ENCODE measurements at regions not wholly inside any gene's neighbourhood (a gene's known extent, or its start where the extent isn't known, plus 50 kb on each side); places are given as distances from the start of the nearest gene placed in this dataset.
A peak's percentile ranks its signal among the peaks of the same experiment; 100 is the strongest.

GRCh38 chr13:64551755-64552154, 2678.4 kb downstream of the PCDH9 start:
- 0 out of 3 replicates have a peak, but pooled peaks have one; percentile 21 for ATAC-seq
- TF ChIP-seq ISL1 (CRISPR knock-in tag; IDR thresholded peaks at IDR 0.05) = 0 out of 2 replicates have a peak, but pooled peaks have one; percentile 13
- TF ChIP-seq ARNTL (CRISPR knock-in tag; IDR thresholded peaks at IDR 0.05; ENCODE audit: borderline replicate concordance, low read depth) = no peak
- no peak for TF ChIP-seq RARB (CRISPR knock-in tag; IDR thresholded peaks at IDR 0.05)

DNA sequence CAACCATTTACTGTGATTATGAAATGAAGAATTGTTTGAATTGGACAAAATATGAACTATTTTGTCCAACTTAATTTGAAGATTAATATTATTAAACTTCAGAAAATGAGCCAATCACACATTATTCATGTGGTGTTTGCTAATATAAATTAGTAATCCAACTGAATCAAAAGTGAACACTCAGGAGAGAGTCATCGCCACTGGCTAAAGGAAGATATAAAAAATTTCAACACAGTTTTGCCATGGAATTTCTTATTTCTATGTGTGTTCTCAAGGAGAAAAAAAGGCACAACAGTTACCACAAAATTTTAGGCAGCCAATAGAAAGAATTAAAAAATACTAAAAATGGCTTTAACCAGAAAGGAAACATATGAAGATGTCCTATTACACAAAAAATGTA, 2683.8 kb downstream of the PCDH9 start:
- no peak for ATAC-seq
- TF ChIP-seq TCF4 (CRISPR knock-in tag; IDR thresholded peaks at IDR 0.05; ENCODE audit: borderline replicate concordance) = no peak
- TF ChIP-seq POU6F1 (CRISPR knock-in tag; IDR thresholded peaks at IDR 0.05; ENCODE audit: borderline replicate concordance, low read depth) = no peak
- TF ChIP-seq ZNF8 (CRISPR knock-in tag; IDR thresholded peaks at IDR 0.05) = no peak
- TF ChIP-seq ZC3H10 (CRISPR knock-in tag; IDR thresholded peaks at IDR 0.05) = no peak
- no peak for TF ChIP-seq ESRRG (CRISPR knock-in tag; IDR thresholded peaks at IDR 0.05)
- TF ChIP-seq SNAI2 (CRISPR knock-in tag; IDR thresholded peaks at IDR 0.05) = no peak
- TF ChIP-seq CSRNP3 (CRISPR knock-in tag; IDR thresholded peaks at IDR 0.05) = no peak
- TF ChIP-seq ARNTL (CRISPR knock-in tag; IDR thresholded peaks at IDR 0.05; ENCODE audit: borderline replicate concordance, low read depth) = no peak

DNA sequence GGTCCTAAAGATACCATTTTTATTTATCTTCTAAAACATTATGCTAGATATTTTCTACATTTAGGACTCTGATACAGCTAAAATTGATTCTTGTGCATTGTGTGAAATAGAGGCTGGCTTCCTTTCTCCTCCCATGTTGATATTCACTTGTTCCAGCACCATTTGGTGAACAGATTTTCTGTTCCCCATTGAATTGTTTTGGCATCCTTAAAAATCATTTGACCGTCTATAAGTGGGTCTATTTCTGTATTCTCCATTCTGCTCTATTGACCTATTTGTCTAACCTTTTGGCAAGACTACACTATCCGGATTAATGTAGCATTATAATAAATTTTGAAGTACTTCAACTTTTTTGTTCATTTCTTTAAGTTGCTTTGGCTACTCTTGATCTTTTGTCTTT, 2689.2 kb downstream of the PCDH9 start:
- ATAC-seq = no peak
- TF ChIP-seq TCF4 (CRISPR knock-in tag; IDR thresholded peaks at IDR 0.05; ENCODE audit: borderline replicate concordance) (no peak), CSRNP3 (CRISPR knock-in tag; IDR thresholded peaks at IDR 0.05) (no peak), SNAI2 (CRISPR knock-in tag; IDR thresholded peaks at IDR 0.05) (no peak), ARNTL (CRISPR knock-in tag; IDR thresholded peaks at IDR 0.05; ENCODE audit: borderline replicate concordance, low read depth) (no peak), ZNF8 (CRISPR knock-in tag; IDR thresholded peaks at IDR 0.05) (no peak), ZNF565 (CRISPR knock-in tag; conservative IDR thresholded peaks at IDR 0.05; ENCODE audit: low read depth) (no peak)
- TF ChIP-seq, protein P1, sequence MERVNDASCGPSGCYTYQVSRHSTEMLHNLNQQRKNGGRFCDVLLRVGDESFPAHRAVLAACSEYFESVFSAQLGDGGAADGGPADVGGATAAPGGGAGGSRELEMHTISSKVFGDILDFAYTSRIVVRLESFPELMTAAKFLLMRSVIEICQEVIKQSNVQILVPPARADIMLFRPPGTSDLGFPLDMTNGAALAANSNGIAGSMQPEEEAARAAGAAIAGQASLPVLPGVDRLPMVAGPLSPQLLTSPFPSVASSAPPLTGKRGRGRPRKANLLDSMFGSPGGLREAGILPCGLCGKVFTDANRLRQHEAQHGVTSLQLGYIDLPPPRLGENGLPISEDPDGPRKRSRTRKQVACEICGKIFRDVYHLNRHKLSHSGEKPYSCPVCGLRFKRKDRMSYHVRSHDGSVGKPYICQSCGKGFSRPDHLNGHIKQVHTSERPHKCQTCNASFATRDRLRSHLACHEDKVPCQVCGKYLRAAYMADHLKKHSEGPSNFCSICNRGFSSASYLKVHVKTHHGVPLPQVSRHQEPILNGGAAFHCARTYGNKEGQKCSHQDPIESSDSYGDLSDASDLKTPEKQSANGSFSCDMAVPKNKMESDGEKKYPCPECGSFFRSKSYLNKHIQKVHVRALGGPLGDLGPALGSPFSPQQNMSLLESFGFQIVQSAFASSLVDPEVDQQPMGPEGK (CRISPR knock-in tag; IDR thresholded peaks at IDR 0.05; ENCODE audit: borderline replicate concordance) = no peak

DNA sequence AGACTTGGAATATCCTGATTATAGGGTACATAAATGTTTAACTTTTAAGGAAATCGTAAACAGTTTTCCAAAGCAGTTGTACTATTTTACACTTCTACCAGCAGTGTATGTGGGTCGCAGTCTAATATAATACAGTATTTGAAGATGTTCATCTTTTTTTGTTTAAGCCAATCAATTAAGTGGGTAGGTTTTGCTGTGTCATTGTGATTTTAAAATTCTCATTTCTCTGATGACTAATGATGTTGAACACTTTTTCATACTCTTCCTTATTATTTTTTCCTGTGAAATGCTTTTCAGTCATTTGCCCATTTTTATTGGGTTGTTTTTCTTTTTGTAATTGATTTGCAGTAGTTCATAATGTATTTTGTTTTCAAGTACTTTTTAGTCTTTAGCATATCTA, 2689.7 kb downstream of the PCDH9 start:
- ATAC-seq = no peak
- TF ChIP-seq ARNTL (CRISPR knock-in tag; IDR thresholded peaks at IDR 0.05; ENCODE audit: borderline replicate concordance, low read depth) (no peak), TOX (CRISPR knock-in tag; IDR thresholded peaks at IDR 0.05; ENCODE audit: borderline replicate concordance) (no peak), ESRRG (CRISPR knock-in tag; IDR thresholded peaks at IDR 0.05) (no peak), GLIS3 (CRISPR knock-in tag; IDR thresholded peaks at IDR 0.05) (no peak), RARB (CRISPR knock-in tag; IDR thresholded peaks at IDR 0.05) (no peak), ZFP30 (CRISPR knock-in tag; IDR thresholded peaks at IDR 0.05) (no peak), SNAI2 (CRISPR knock-in tag; IDR thresholded peaks at IDR 0.05) (no peak)
- TF ChIP-seq, protein P1 (CRISPR knock-in tag; IDR thresholded peaks at IDR 0.05; ENCODE audit: borderline replicate concordance) = no peak

GRCh38 chr13:64538711-64539110, 2691.4 kb downstream of the PCDH9 start:
- ATAC-seq = no peak
- TF ChIP-seq ESRRG (CRISPR knock-in tag; IDR thresholded peaks at IDR 0.05) (no peak), PPARA (CRISPR knock-in tag; IDR thresholded peaks at IDR 0.05; ENCODE audit: borderline replicate concordance) (no peak), CREB5 (CRISPR knock-in tag; IDR thresholded peaks at IDR 0.05; ENCODE audit: low read depth) (no peak), TSHZ2 (CRISPR knock-in tag; IDR thresholded peaks at IDR 0.05) (no peak), ZNF8 (CRISPR knock-in tag; IDR thresholded peaks at IDR 0.05) (no peak)
- TF ChIP-seq, protein P1 (CRISPR knock-in tag; IDR thresholded peaks at IDR 0.05; ENCODE audit: borderline replicate concordance) = no peak
